ENCODE measurements at regions not wholly inside any gene's neighbourhood (a gene's known extent, or its start where the extent isn't known, plus 50 kb on each side); places are given as distances from the start of the nearest gene placed in this dataset.

GRCh38 chr15:31163769-31164572 is 62.4 kb upstream of the TRPM1 start:
- CTCF ChIA-PET, result interaction anchor here (1.0 kb wide), 1 partner anchor 35 kb away, joined by 4 read pairs; no protein-coding TSS in a partner anchor
- no peak for TF ChIP-seq CTCF (IDR thresholded peaks at IDR 0.05; ENCODE audit: control extremely low read depth, extremely low read depth, low read depth, missing control alignments)
- DNase-seq (ENCODE audit: extremely low spot score), result no peak
- POLR2A ChIA-PET, result no interaction called here

GRCh38 chr15:31164573-31164912 is 63.0 kb upstream of the TRPM1 start:
- POLR2A ChIA-PET, result no interaction called here
- CTCF ChIA-PET, result interaction anchor here (1.0 kb wide), 1 partner anchor 35 kb away, joined by 4 read pairs; no protein-coding TSS in a partner anchor
- DNase-seq (ENCODE audit: extremely low spot score), result no peak
- no peak for TF ChIP-seq CTCF (IDR thresholded peaks at IDR 0.05; ENCODE audit: control extremely low read depth, extremely low read depth, low read depth, missing control alignments)

- POLR2A ChIA-PET, result interaction anchor here (0.6 kb wide), 1 partner anchor 489 kb away, joined by 4 read pairs; no protein-coding TSS in a partner anchor
- peak; percentile 59 for DNase-seq (ENCODE audit: extremely low spot score)
- CTCF ChIA-PET, result interaction anchor here (1.0 kb wide), 1 partner anchor 10 kb away, joined by 3 read pairs; no protein-coding TSS in a partner anchor
- TF ChIP-seq CTCF (IDR thresholded peaks at IDR 0.05; ENCODE audit: control extremely low read depth, extremely low read depth, low read depth, missing control alignments), result no peak
Observed at GRCh38 chr15:31169558-31169957, 68.0 kb upstream of the TRPM1 start.

- TF ChIP-seq CTCF (IDR thresholded peaks at IDR 0.05; ENCODE audit: control extremely low read depth, extremely low read depth, low read depth, missing control alignments), result no peak
- DNase-seq (ENCODE audit: extremely low spot score), result peak; percentile 16
- ChIA-PET CTCF (no interaction called here), POLR2A (no interaction called here)
Observed at GRCh38 chr15:31171731-31172130, 70.2 kb upstream of the TRPM1 start.

GRCh38 chr15:31172606-31173005 is 71.1 kb upstream of the TRPM1 start:
- POLR2A ChIA-PET, result no interaction called here
- CTCF ChIA-PET, result no interaction called here
- DNase-seq (ENCODE audit: extremely low spot score), result peak; percentile 18
- TF ChIP-seq CTCF (IDR thresholded peaks at IDR 0.05; ENCODE audit: control extremely low read depth, extremely low read depth, low read depth, missing control alignments), result no peak

- ChIA-PET CTCF (no interaction called here), POLR2A (no interaction called here)
- no peak for TF ChIP-seq CTCF (IDR thresholded peaks at IDR 0.05; ENCODE audit: control extremely low read depth, extremely low read depth, low read depth, missing control alignments)
- no peak for DNase-seq (ENCODE audit: extremely low spot score)
Observed at GRCh38 chr15:31173790-31174450, 72.4 kb upstream of the TRPM1 start.
